C4-2B (cell line): ENCODE measurements at regions not wholly inside any gene's neighbourhood (a gene's known extent, or its start where the extent isn't known, plus 50 kb on each side); places are given as distances from the start of the nearest gene placed in this dataset.

ENCODE experiments used
- ZFX ChIP-seq: fragments of 450-650 bp; IDR thresholded peaks from 2 replicates; pipeline ENCODE4 v1.6.1; 2017
- TF ChIP-seq, protein P1 (sequence below): fragments of 450-650 bp; conservative IDR thresholded peaks from 2 replicates; pipeline ENCODE4 v1.5.1; 2017; ENCODE audit warnings: mild to moderate bottlenecking

DNA sequence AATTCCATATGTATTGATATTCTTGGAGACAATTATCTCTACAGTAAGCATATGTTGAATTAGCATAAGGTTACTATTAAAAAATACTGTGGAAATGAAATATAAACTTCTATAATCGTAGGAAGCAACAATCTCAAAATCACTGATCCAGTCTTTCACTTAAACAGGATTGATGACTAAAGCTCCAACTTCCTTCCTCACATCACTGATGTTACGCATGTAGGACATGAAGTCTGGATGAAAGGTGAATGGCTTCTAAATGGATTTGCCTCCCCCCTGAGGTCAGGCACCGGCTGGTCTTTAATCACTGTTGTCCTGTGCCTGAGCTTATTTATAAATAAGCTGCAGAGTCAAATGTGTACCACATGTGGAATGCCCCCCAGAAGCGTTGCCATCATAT is 157.1 kb upstream of the NFIB start:
- TF ChIP-seq, protein P1, sequence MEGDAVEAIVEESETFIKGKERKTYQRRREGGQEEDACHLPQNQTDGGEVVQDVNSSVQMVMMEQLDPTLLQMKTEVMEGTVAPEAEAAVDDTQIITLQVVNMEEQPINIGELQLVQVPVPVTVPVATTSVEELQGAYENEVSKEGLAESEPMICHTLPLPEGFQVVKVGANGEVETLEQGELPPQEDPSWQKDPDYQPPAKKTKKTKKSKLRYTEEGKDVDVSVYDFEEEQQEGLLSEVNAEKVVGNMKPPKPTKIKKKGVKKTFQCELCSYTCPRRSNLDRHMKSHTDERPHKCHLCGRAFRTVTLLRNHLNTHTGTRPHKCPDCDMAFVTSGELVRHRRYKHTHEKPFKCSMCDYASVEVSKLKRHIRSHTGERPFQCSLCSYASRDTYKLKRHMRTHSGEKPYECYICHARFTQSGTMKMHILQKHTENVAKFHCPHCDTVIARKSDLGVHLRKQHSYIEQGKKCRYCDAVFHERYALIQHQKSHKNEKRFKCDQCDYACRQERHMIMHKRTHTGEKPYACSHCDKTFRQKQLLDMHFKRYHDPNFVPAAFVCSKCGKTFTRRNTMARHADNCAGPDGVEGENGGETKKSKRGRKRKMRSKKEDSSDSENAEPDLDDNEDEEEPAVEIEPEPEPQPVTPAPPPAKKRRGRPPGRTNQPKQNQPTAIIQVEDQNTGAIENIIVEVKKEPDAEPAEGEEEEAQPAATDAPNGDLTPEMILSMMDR = no peak
- TF ChIP-seq ZFX = no peak
